NCI-H2196 (cell line): ENCODE measurements at regions not wholly inside any gene's neighbourhood (a gene's known extent, or its start where the extent isn't known, plus 50 kb on each side); places are given as distances from the start of the nearest gene placed in this dataset.
"Not testable (repeated sequence)": the region's sequence is repeated elsewhere in the genome, so short reads cannot be mapped to it uniquely, and the experiment has no call there.

Experiments
- DNase-seq: peaks from one replicate; lab custom pipeline; 2025; ENCODE audit not compliant: unreplicated experiment; lab: John Stamatoyannopoulos, UW

DNA sequence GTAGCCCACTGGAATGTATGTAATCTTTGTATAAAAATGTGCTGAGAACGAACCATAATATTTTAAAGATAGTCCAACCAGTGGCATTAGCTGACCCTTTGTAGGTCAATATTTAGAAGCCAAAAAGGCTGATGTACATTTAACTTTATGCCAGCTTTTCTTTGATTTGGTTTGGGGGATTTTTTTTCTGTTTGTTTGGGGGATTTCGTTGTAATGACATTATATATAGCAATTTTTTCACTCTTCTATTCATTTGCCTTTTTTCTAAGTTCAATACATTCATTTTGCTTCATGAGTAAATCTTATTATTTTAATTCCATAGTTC lies 382.0 kb upstream of the NOCT start:
- no peak for DNase-seq

DNA sequence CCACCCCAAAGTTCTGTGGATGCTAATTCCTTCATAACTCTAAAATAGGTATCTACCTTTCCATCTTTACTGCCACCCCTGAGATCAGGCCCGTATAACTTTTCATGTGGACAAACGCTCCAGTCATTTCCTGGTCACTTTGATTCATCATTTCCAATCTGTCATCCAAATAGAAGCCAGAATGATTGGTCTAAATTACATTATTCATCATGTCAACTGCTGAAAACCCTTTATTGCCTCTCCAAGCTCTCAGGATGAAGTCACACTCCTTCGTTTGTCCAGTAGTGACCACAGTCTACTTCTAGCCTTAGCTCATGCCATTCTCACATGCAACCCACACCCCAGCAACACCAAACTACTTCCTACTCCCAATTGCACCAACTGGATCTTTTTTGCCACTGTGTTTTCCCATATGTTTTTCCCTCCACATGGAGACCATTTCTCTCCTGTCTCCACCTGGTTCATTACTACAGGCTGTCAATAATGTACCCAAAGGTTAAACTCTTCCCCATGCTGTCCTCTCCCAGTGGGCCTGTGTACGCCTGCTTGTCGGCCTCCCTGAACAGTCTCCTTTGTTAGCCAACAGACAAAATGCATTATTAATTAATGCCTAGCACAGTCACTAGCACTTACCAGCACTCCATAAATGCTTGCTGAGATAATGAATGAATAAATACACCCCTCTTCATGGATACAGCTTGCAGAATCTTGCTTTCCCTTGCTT lies 382.6 kb upstream of the NOCT start:
- DNase-seq, result no peak

DNA sequence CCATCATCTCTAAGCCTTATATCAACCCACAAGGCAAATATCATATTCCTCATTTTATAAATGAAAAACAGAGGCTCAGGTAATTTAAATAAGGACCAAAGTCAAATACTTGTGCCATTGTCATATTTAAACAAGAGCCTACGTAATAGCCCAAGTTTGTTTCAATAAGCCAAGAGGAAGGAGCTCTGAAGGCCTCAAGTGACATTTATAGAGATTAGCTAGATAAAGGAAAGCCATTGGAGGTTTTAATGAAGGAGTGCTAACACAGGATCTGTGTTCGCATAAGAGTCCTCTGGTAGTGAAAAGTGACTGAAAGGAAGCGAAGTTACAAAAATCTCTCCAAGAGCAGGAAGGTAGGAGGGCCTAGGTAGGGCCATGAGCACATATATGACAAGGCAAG lies 384.9 kb upstream of the NOCT start:
- DNase-seq, result no peak

DNA sequence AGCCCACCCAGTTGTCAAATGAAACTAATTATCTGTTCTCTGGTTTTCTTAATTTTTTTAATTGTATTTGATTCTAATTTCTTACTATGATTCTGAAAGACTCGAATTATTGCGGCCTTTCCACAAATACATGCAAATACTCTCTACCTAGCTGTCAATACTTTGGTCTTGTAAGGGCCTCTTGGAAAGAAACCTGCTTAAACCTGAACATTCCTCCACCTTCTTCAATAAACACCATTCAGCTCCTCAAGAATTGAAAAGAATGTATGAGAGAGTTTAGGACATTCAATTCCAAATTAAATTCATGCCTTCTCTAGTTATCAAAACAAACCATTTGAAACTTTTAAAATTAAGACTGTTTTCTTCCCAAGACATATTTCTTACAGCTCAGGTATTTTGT lies 385.9 kb upstream of the NOCT start:
- DNase-seq, result no peak

DNA sequence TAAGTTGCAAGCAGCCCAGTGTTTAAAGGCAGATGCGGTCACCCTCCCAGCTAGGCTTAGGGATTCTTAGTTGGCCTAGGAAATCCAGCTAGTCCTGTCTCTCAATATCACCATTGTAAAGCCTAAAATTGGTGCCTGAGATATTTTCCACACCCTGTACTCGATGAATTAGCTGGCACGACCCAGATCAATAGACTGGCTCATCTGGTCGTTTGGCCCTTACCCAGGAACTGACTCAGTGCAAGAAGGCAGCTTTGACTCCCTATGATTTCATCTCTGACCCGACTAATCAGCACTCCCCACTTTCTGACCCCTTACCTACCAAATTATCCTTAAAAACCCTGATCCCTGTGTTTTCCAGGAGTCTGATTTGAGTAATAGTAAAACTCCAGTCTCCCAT lies 384.9 kb upstream of the SLC7A11 start:
- DNase-seq, result no peak

DNA sequence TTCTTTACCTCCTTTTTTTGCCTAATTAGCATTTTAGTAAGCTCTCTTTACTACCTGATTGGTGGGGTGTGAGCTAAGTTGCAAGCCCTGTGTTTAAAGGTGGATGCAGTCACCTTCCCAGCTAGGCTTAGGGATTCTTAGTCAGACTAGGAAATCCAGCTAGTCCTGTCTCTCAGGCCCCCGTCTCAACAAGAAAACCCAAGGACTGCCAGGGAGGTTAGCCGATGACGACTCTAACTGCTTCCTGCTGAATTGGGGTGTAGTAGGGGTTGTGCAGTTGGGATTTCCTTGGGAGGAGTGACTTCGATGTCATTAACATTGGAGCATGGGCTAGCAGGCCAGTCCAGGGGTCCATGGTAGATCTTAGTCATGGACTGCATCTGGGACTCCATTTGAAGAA lies 380.2 kb upstream of the SLC7A11 start:
- not testable (repeated sequence) for DNase-seq

DNA sequence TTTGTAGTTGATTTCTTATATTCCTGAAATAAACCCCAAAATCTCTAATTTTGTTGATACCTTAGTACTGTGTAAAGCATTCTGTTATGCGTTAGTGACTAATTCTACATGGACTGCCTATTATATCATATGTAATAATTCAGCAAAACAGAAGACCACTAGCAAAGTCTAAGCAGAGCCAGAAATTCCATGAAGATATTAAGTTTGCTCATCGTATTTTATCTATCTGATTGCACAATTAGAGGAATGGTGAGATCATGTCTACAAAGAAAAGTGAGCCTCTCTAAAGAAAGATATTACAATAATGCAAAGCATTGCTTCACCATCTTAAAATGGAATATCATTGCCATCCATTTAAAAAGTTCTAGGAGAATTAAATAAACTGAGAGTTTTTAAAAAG lies 374.6 kb upstream of the SLC7A11 start:
- no peak for DNase-seq

DNA sequence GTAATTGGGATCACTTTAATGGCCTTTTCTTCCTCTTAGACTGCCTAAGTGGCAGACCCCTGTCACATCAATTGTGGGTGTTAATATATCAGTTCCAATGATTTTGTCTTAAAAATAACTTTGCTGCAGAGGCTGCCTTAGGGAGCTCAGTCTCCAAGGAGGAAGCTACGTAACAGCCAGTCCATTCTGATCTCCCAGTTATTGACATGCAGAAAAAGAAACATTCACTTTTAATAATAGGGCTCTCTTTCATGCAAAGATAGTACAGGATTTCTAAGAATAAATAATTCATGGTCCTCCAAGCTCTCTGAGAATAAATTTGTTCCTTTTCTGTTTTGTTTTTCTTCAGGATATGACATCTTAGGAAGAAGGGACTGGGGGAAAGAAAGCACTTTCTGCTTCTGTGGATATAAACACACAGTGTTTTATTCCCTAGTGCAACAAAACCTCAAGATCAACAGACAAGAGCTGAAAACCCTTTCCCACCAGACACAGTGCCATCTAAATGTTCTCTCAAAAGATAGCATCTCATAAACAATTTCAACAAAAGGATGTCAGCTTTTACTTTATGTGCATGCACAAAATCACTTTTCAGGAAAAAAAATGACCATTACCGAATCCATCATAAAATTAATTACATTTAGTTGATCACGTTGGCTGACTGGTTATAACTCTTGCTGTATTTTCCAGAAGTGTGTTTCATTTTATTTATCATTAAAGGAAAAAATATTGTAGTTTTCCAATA lies 372.4 kb upstream of the SLC7A11 start:
- DNase-seq, result no peak

DNA sequence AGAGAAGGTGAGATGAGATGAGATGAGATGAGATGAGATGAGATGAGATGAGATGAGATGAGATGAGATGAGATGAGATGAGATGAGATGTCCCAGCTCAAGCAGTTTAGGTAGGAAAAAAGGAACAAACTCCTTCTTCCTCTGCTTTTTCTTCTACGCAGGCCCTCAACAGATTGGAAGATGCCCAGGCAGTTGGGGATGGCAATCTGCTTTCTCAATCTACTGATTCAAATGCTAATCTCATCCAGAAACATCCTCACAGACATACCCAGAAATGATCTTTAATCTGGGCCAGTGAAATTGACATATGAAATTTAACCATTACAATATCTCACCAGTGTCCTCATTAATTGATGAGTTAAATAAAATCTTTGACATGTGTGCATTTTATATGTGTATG lies 370.3 kb upstream of the SLC7A11 start:
- DNase-seq, result no peak

DNA sequence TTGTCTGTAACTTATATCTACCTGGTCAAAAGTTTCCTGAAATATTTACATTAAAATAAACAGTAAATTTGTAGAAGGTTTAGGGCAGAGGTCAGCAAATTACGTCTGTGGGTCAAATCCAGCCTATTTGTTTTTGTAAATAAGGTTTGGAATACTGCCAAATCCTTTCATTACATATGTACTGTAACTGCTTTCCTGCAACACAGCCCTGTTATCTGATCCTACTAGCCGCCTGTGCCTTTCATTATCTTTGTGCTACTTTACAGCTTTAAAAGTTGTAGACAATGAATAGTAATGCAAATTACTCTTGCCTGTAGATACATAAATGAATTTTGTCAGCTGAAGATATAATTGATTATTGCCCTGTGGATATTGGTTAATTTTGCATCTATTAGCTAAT lies 369.6 kb upstream of the SLC7A11 start:
- no peak for DNase-seq

DNA sequence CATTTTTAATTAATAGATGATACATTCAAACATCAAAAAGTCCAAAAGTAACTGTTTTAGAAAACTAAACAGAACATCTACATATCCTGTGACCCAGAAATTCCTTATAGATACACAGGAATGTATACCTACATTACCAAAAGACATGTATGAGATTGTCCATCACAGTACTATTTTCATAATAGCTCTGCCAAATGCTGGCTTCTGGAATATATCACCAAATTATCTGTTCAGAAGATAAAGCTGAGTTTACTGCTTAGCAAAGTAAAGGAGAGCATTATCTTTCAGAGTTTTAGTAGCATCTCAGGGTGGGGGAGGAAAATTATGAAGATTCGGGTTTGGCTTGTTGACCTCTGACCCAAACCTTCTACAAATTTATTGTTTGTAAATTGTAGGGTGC lies 368.9 kb upstream of the SLC7A11 start:
- DNase-seq, result no peak

DNA sequence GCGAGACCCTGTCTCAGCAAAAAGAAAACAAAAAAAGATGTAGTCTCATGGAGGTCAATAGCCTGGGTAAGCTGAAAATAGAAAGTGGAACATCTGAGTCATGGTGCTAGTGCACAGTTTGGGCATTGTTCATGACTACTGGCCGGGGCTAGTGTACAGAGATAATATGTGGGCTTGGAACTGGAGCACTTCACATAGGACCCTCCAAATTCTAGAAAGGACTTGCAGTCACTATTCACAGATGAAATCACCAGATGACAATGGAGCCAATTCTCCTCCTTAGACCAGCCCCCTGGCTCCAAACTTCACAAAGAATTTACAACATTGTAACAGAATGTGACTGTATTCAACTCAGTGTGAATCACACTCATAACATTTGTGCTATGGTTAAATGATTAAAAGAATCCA lies 367.8 kb upstream of the SLC7A11 start:
- no peak for DNase-seq

DNA sequence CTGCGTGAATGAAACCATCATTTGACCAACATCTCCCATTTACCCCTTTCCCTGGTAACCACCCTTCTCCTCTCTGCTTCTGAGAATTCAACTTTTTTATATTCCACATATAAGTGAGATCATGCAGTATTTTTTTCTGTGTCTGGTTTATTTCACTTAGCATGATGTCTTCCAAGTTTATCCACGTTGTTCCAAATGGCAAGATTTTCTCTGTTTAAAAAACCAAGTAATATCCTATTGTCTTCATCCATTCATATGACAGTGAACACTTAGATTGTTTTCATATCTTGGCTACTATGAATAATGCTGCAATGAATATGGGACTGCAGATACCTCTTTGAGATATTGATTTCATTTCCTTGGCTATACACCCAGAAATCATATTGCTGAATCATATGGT lies 362.4 kb upstream of the SLC7A11 start:
- no peak for DNase-seq

DNA sequence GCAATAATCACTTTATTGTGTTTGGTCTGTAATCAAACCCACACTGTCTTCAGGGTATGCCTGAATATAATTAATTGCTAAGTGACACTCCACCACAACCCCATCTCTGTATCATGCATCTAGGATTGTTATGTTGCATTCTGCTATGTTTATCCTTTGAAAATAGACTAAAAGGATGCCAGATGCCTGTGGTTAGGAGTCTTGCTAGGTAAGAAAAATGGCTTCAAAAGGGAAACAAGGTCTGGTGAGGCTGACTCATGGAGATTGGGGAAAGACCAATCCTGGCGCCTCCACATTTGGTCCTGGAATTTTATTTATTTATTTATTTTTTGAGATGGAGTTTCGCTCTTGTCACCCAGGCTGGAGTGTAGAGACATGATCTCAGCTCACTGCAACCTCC lies 360.5 kb upstream of the SLC7A11 start:
- no peak for DNase-seq

DNA sequence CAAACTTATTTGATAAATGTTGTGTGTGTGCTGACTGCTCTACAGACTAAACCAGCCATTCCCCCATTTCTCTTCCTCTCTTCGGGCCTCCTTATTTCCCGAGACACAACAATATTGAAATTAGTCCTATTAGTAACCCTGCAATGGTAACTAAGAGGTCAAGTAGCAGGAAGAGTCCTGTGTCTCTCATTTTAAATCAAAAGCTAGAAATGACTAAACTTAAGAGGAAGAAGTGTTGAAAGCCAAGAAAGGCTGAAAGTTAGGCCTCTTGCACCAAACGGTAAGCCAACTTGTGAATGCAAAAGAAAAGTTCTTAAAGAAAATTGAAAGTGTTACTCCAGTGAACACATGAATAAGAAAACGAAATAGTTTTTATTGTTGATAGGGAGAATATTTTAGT lies 357.8 kb upstream of the SLC7A11 start:
- DNase-seq, result no peak

DNA sequence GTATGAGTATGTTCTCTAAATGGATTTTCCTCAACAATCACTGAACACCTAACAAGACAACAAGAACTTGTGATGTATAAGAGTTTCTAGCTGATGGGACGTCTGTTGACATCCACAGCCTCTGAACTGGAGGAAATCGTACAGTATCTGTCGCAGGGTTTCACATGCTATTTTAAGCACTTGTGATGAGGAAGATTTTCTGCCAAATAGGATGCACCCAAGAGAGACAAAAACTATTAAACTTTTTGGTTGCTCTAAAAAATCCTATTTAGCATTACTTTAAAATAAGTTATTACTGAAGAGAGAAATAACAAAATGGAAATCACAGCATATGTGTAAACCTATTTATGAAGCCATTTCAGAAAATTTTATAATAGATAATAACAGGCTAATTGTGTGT lies 356.1 kb upstream of the SLC7A11 start:
- no peak for DNase-seq

DNA sequence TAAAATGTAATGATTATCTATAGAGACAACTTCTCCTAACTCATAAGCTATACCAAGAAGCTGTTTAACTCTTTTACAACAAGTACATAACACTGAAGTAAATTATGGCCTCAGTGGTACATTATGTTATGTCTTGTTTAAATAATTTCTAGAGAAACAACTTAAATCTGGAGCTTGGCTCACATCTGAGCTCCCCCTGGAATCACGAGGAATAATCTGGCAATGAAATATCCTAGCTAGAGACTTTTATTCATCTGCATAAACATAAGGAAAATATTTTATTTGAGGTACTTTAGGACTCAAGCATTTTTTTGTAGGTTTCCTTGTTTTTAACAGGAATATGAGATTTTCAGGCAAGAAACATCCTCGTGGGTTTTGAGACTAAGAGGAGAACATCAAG lies 354.7 kb upstream of the SLC7A11 start:
- no peak for DNase-seq

DNA sequence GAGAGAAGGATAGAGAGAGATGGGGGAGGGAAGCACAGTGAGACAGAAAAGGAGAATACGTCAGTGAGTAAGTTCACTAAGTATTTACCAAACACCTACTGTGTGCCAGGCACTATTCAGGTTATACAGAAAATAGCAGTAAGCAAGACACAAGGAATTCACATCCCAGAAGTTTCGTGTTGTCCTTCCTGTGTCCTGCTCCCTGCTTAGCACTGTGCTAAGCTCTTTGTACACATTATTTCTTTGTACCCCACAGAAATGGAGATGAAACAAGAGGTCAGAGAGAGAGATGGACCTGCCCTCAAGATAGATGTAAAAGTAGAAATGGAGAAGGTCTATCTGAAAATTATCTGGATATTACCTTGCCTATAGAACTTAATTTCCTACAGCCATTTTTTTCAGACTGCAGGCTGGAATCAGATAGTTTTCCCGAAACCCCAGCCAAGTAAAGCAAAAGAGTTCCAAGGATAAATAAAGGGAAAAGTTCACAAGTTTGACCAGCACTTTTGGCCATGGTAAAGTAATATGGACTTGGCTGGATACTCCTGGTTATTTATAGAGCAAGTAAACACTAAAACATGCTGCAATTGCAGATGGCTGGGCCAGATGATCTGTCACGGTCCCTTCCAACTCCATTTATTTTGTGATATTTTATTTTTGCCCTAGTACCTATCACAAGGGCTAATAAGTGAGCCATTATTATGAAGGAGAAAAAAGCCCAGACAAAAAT lies 353.7 kb upstream of the SLC7A11 start:
- no peak for DNase-seq

DNA sequence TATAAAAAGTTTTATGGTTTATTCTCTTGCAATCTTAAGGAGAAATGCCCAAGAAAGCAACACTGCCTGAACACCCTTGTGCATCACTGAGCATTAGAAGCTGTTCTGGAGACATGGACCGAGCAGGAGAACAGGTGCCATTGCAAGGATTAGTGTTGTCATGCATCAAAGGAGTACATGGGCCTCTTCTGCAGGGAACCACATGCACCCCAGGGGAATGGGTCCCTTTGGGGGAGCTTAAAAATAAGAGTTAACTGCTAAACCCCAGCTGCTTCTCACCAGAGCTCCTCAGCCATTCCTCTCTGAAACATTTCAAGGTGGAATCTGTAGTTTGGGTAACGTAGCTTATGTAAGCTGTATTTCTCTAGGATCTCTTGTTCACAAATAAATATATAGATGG lies 353.0 kb upstream of the SLC7A11 start:
- no peak for DNase-seq

DNA sequence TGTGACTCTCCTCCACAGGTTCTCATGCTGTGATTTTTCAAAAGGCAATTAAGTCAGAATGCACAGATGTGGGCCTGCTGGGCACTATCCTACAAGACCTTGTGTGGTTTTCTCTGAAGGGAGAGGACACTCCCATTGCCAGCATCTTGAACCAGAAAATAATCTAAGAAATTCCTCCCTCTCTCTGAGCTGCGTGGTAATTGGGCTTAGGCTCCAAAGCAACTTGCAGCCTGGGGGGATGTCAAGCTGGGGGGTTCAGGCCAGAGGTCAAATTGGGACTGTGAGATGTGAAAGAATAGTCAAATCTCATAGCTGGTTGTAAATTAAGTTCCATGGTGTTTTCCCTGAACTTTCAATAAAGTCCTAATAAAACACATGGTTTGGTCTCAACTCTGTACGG lies 350.6 kb upstream of the SLC7A11 start:
- DNase-seq, result no peak

DNA sequence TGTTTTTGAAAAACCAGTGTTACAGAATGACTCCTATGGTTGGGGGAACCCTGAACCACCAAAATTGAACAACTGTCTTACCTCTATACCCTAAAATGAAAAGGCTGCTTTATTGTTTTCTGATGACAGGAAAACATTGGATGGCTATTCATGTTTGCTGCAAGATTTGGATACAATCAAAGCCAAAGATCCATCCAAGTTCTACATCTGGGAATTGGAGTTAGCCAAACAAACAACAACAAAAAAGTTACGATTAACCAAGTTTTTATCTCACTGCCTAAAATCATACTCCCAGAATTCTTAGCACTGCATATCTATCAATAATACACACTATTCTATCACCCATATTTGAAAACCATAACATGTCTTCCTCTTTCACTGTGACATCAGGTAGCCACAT lies 349.7 kb upstream of the SLC7A11 start:
- no peak for DNase-seq

DNA sequence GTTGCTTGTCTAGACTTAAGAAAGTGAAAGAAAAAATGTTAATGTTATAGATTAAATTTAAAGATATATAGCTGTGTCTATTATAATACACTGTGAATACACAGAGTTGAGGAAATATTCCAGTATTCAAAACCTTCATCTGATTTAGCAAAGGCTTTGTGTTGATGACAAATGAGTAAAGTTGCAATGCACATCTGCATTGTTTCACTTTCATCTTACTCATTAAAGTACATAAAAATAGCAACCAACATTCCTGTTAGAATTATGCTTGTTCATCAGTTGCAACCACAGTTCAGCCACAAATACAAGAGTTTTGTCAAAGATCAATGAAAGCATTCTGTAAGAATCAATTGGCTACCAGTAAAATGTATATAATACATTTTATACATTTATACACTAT lies 346.4 kb upstream of the SLC7A11 start:
- DNase-seq, result no peak
